Gastroesophageal sphincter (tissue), 3 donors: ENCODE measurements at regions not wholly inside any gene's neighbourhood (a gene's known extent, or its start where the extent isn't known, plus 50 kb on each side); places are given as distances from the start of the nearest gene placed in this dataset.

ENCODE experiments used
- CTCF ChIP-seq, 4 experiments: fragments of 200-600 bp in 2 of 4; fragments of 450-650 bp in 2 of 4; sonication (generic) in 1 of 4; IDR thresholded peaks; one replicate each; pipeline ENCODE4 v1.5.1; 2017 to 2019; ENCODE audit warnings: antibody characterized with exemption in 4 of 4, mild to moderate bottlenecking in 2 of 4, moderate library complexity in 2 of 4
- POLR2A ChIP-seq, 2 donors: fragments of 450-650 bp; IDR thresholded peaks; one replicate each; pipeline ENCODE4 v1.6.1; 2017; ENCODE audit warnings: antibody characterized with exemption in 2 of 2, mild to moderate bottlenecking in 2 of 2, moderate library complexity in 1 of 2

GRCh38 chr4:53647547-53647946, 56.3 kb upstream of the LNX1 start:
- TF ChIP-seq POLR2A (IDR thresholded peaks at IDR 0.05) (no peak), CTCF (IDR thresholded peaks at IDR 0.05) (no peak)
